Skeletal muscle tissue (tissue), 3 donors: ENCODE measurements at regions not wholly inside any gene's neighbourhood (a gene's known extent, or its start where the extent isn't known, plus 50 kb on each side); places are given as distances from the start of the nearest gene placed in this dataset.

Source experiments
- H3K27ac ChIP-seq: one replicate; pipeline ENCODE4 v1.7.0; 2013; ENCODE audit warnings: mild to moderate bottlenecking, low read depth, low read length, inconsistent platforms
- H3K27me3 ChIP-seq, 3 donors: one replicate each; pipeline ENCODE4 v1.7.0; 2013; ENCODE audit warnings: low read length in 3 of 3; ENCODE audit not compliant: control insufficient read depth in 3 of 3, insufficient read depth in 3 of 3
- H3K36me3 ChIP-seq, 3 donors: one replicate each; pipeline ENCODE4 v1.7.0; 2013; ENCODE audit warnings: low read length in 3 of 3; ENCODE audit not compliant: control insufficient read depth in 3 of 3, insufficient read depth in 3 of 3
- H3K4me1 ChIP-seq, 3 donors: one replicate each; pipeline ENCODE4 v1.7.0; 2013; ENCODE audit warnings: low read length in 3 of 3, mild to moderate bottlenecking in 3 of 3; ENCODE audit not compliant: control insufficient read depth in 3 of 3, insufficient read depth in 3 of 3
- H3K4me3 ChIP-seq, 3 donors: one replicate each; pipeline ENCODE4 v1.7.0; 2013; ENCODE audit warnings: low read length in 3 of 3
- H3K9ac ChIP-seq, 3 donors: one replicate each; pipeline ENCODE4 v1.7.0; 2013; ENCODE audit warnings: low read length in 3 of 3, mild to moderate bottlenecking in 3 of 3, moderate library complexity in 2 of 3, low read depth in 1 of 3
- H3K9me3 ChIP-seq, 3 donors: one replicate each; pipeline ENCODE4 v1.7.0; 2013; ENCODE audit warnings: low read length in 3 of 3; ENCODE audit not compliant: control insufficient read depth in 3 of 3
- donor health status: Osteomylitis.

- H3K9me3 ChIP-seq = peaks cover 0 to 3% (median 0%) of the 10 kb centered on the region in 3 donors
- H3K9ac ChIP-seq = no peak overlapping the region
- H3K27me3 ChIP-seq = no peaks in the 10 kb centered on the region
- no peaks in the 10 kb centered on the region for H3K36me3 ChIP-seq
- no peak overlapping the region for H3K27ac ChIP-seq
- no peaks in the 10 kb centered on the region for H3K4me1 ChIP-seq
- no peak overlapping the region for H3K4me3 ChIP-seq
These were observed 64.8 kb upstream of the PLEKHG3 start for GRCh38 chr14:64639340-64639821.

DNA sequence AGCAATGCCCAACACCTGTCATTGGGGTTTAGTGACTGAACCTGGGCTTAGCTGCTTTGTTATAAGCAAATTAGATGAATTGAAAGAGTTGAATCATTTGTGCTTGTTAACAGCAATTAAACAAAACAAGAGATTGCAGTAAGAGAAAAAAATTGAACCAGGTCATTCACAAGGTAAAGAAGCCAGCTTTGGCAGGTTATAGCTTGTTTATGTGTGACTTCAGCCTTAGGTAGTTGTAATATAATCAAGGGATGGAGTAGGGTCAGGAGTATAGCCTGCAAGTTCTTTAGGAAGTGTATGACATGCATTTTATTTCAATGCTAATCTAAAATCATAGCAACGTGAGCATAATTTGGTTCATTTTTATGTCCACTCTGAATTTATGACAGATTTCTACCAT lies 63.4 kb upstream of the PLEKHG3 start:
- Histone ChIP-seq H3K36me3 (no peaks in the 10 kb centered on the region), H3K4me1 (no peaks in the 10 kb centered on the region), H3K9me3 (peaks cover 0 to 3% (median 0%) of the 10 kb centered on the region in 3 donors), H3K27ac (no peak overlapping the region), H3K4me3 (no peak overlapping the region), H3K27me3 (no peaks in the 10 kb centered on the region), H3K9ac (no peak overlapping the region)

- Histone ChIP-seq H3K36me3 (no peaks in the 10 kb centered on the region), H3K27ac (no peak overlapping the region), H3K9ac (no peak overlapping the region), H3K4me1 (no peaks in the 10 kb centered on the region), H3K4me3 (no peak overlapping the region), H3K27me3 (no peaks in the 10 kb centered on the region), H3K9me3 (peaks cover 0 to 3% (median 0%) of the 10 kb centered on the region in 3 donors)
These were observed 62.5 kb upstream of the PLEKHG3 start for GRCh38 chr14:64641760-64642159.

DNA sequence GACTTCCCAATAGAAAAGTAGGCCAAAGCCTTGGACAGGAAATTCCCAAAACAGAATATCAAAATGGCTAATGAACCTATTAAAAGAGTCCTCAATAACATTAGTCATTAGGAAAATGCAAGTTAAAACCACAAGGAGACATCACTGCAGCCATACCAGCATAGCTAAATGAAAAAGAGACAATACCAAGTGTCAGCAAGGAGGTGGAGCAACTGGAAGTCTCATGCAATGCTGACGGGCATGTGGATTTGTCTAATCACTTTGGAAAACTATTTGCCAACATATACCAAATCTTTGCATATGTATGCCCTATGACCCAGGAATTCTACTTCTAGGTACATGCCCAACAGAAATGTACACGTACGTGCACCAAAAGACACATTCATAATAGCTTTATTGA lies 60.5 kb upstream of the PLEKHG3 start:
- Histone ChIP-seq H3K4me3 (no peak overlapping the region), H3K9me3 (peaks cover 0 to 3% (median 0%) of the 10 kb centered on the region in 3 donors), H3K27me3 (no peaks in the 10 kb centered on the region), H3K27ac (no peak overlapping the region), H3K36me3 (no peaks in the 10 kb centered on the region), H3K4me1 (no peaks in the 10 kb centered on the region), H3K9ac (no peak overlapping the region)

DNA sequence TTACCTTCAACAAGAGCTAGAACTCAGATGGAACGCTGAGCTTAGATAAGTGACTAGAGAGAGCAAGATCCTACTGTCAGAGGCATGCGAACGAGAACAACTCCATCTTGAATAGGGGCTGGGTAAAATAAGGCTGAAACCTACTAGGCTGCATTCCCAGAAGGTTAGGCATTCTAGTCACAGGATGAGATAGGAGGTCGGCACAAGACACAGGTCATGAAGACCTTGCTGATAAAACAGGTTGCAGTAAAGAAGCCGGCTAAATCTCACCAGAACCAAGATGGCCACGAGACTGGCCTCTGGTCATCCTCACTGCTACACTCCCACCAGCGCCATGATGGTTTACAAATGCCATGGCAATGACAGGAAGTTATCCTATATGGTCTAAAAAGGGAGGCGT lies 59.6 kb upstream of the PLEKHG3 start:
- Histone ChIP-seq H3K27ac (peak overlapping the region; percentile 40), H3K27me3 (peaks cover 0 to 2% (median 0%) of the 10 kb centered on the region in 3 donors), H3K9ac (no peak overlapping the region)

GRCh38 chr14:64645220-64645892 lies 58.9 kb upstream of the PLEKHG3 start:
- H3K36me3 ChIP-seq = no peaks in the 10 kb centered on the region
- H3K9ac ChIP-seq = no peak overlapping the region
- peaks cover 0 to 3% (median 0%) of the 10 kb centered on the region in 3 donors for H3K9me3 ChIP-seq
- H3K4me3 ChIP-seq = no peak overlapping the region
- H3K27me3 ChIP-seq = peaks cover 0 to 2% (median 0%) of the 10 kb centered on the region in 3 donors
- peaks cover 0 to 3% (median 0%) of the 10 kb centered on the region in 3 donors for H3K4me1 ChIP-seq
- H3K27ac ChIP-seq = peak overlapping the region; percentile 40

More for the DNA sequence above, 59.6 kb upstream of the PLEKHG3 start:
- no peak overlapping the region for H3K4me3 ChIP-seq
- H3K9me3 ChIP-seq = peaks cover 0 to 3% (median 0%) of the 10 kb centered on the region in 3 donors
- H3K4me1 ChIP-seq = peaks cover 0 to 3% (median 0%) of the 10 kb centered on the region in 3 donors
- no peaks in the 10 kb centered on the region for H3K36me3 ChIP-seq

DNA sequence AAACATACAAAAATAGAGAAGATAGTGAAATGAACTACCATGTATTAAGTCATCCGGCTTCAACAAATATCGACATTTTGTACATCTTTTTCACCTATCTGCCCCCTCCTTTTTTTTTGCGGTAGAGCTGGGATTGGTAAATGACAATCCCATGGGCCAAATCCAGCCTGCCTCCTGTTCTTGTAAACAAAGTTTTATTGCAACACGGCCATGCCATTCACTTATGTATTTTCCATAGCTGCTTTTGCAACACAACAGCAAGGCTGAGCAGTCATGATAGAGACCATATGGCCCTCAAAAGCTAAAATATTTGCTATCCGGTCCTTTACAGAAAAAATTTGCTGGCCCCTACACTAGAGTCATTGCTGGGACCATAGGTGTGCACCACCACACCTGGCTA lies 58.1 kb upstream of the PLEKHG3 start:
- Histone ChIP-seq H3K9ac (no peak overlapping the region), H3K4me1 (peaks cover 0 to 3% (median 0%) of the 10 kb centered on the region in 3 donors), H3K36me3 (no peaks in the 10 kb centered on the region), H3K9me3 (peaks cover 0 to 3% (median 0%) of the 10 kb centered on the region in 3 donors), H3K27ac (no peak overlapping the region), H3K27me3 (peaks cover 0 to 2% (median 0%) of the 10 kb centered on the region in 3 donors), H3K4me3 (no peak overlapping the region)

- Histone ChIP-seq H3K9me3 (no peaks in the 10 kb centered on the region), H3K27ac (no peak overlapping the region), H3K4me3 (no peak overlapping the region), H3K36me3 (no peaks in the 10 kb centered on the region), H3K9ac (no peak overlapping the region), H3K4me1 (peaks cover 4 to 11% (median 8%) of the 10 kb centered on the region in 3 donors), H3K27me3 (peaks cover 0 to 2% (median 0%) of the 10 kb centered on the region in 3 donors)
These were observed 54.7 kb upstream of the PLEKHG3 start for GRCh38 chr14:64649383-64649998.

- Histone ChIP-seq H3K9ac (no peak overlapping the region), H3K4me3 (no peak overlapping the region)
These were observed 50.4 kb upstream of the PLEKHG3 start for GRCh38 chr14:64653900-64654245.

DNA sequence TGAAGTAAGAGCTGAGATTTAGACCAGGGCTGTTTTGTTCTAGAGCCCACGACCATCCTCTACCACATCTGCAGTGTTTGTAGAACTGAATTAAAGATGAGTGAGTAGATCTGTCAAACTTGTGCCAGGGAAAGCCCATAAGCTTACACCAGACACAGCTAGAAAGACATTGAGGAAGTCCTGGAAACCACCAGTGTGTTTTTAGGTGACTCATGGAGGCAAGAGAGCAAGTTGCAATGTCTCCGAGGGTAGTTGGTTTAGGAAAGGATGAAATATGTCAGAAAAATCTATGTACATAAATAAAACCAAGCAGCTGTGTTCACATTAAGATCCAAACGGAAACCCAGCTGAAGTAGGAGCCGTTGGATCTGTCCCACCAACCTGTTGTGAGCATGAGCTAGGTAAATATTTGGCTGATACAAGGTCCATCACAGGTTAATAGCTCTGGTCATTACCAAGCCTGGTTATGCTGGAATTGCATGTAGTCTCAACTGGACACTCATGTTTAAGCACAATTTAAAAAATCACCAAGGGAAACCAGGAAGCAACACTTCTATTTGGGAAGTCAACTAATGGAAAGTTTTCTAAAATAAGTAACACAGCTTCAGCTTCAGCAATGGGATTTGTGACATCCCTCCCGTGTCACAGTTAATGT lies 49.9 kb upstream of the PLEKHG3 start:
- H3K9me3 ChIP-seq = no peaks in the 10 kb centered on the region
- H3K4me1 ChIP-seq = peaks cover 12 to 17% (median 14%) of the 10 kb centered on the region in 3 donors
- H3K4me3 ChIP-seq = peak overlapping the region in 2 of 3 donors; percentile 23 to 24
- no peaks in the 10 kb centered on the region for H3K36me3 ChIP-seq
- peak overlapping the region in 1 of 3 donors; percentile 15 for H3K9ac ChIP-seq
- H3K27ac ChIP-seq = peak overlapping the region; percentile 77
- H3K27me3 ChIP-seq = peaks cover 0 to 2% (median 0%) of the 10 kb centered on the region in 3 donors

More at GRCh38 chr14:64653900-64654245, 50.4 kb upstream of the PLEKHG3 start:
- H3K27ac ChIP-seq = peak overlapping the region; percentile 77
- H3K36me3 ChIP-seq = no peaks in the 10 kb centered on the region
- peaks cover 12 to 19% (median 14%) of the 10 kb centered on the region in 3 donors for H3K4me1 ChIP-seq
- no peaks in the 10 kb centered on the region for H3K9me3 ChIP-seq
- H3K27me3 ChIP-seq = peaks cover 0 to 2% (median 0%) of the 10 kb centered on the region in 3 donors
